Ascending aorta (tissue), 2 donors: ENCODE measurements at regions not wholly inside any gene's neighbourhood (a gene's known extent, or its start where the extent isn't known, plus 50 kb on each side); places are given as distances from the start of the nearest gene placed in this dataset.
A peak's percentile ranks its signal among the peaks of the same experiment; 100 is the strongest.

Experiments used
- DNase-seq, 2 donors: peaks; one replicate each; pipeline ENCODE4 v3.0.0-alpha.2; 2019; ENCODE audit warnings: low spot score in 2 of 2
- H3K27ac ChIP-seq, 2 donors: fragments of 200-600 bp; sonication (generic); one replicate each; pipeline ENCODE4 v1.5.1; 2016 to 2017; ENCODE audit warnings: mild to moderate bottlenecking in 1 of 2
- H3K27me3 ChIP-seq: fragments of 200-600 bp; sonication (generic); one replicate; pipeline ENCODE4 v1.5.1; 2017
- H3K36me3 ChIP-seq, 2 donors: fragments of 200-600 bp; sonication (generic); one replicate each; pipeline ENCODE4 v1.5.1; 2016
- H3K4me1 ChIP-seq, 2 donors: fragments of 200-600 bp; sonication (generic); one replicate each; pipeline ENCODE4 v1.5.1; 2016 to 2017; ENCODE audit warnings: mild to moderate bottlenecking in 1 of 2
- H3K4me3 ChIP-seq, 2 donors: fragments of 200-600 bp; sonication (generic); one replicate each; pipeline ENCODE4 v1.5.1; 2016 to 2017; ENCODE audit warnings: mild to moderate bottlenecking in 1 of 2
- H3K9me3 ChIP-seq, 2 donors: fragments of 200-600 bp; sonication (generic); one replicate each; pipeline ENCODE4 v1.5.1; 2016
- intact Hi-C: fragments of 100-400 bp; cut with DNase I; formaldehyde crosslinking; loops from one replicate; pipeline ENCODE4 v1.15.1; 2023
- TF ChIP-seq, protein P1 (sequence below), 3 experiments: fragments of 200-600 bp in 2 of 3; fragments of 450-650 bp in 1 of 3; sonication (generic) in 2 of 3; IDR thresholded peaks; one replicate each; pipeline ENCODE4 v1.5.1; 2016 to 2019; ENCODE audit warnings: antibody characterized with exemption in 3 of 3, mild to moderate bottlenecking in 1 of 3, moderate library complexity in 1 of 3

- H3K36me3 ChIP-seq: no peaks in the 10 kb centered on the region
- H3K27ac ChIP-seq: no peak overlapping the region
- DNase-seq: no peak
- intact Hi-C loops: no loop called here
- no peaks in the 10 kb centered on the region for H3K9me3 ChIP-seq
- TF ChIP-seq, protein P1, sequence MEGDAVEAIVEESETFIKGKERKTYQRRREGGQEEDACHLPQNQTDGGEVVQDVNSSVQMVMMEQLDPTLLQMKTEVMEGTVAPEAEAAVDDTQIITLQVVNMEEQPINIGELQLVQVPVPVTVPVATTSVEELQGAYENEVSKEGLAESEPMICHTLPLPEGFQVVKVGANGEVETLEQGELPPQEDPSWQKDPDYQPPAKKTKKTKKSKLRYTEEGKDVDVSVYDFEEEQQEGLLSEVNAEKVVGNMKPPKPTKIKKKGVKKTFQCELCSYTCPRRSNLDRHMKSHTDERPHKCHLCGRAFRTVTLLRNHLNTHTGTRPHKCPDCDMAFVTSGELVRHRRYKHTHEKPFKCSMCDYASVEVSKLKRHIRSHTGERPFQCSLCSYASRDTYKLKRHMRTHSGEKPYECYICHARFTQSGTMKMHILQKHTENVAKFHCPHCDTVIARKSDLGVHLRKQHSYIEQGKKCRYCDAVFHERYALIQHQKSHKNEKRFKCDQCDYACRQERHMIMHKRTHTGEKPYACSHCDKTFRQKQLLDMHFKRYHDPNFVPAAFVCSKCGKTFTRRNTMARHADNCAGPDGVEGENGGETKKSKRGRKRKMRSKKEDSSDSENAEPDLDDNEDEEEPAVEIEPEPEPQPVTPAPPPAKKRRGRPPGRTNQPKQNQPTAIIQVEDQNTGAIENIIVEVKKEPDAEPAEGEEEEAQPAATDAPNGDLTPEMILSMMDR (IDR thresholded peaks at IDR 0.05): no peak
- no peaks in the 10 kb centered on the region for H3K27me3 ChIP-seq
- no peak overlapping the region for H3K4me3 ChIP-seq
- no peaks in the 10 kb centered on the region for H3K4me1 ChIP-seq
Observed at GRCh38 chr17:65433157-65433556, 128.3 kb downstream of the AXIN2 start.

GRCh38 chr17:65431116-65431515 lies 130.3 kb downstream of the AXIN2 start:
- Histone ChIP-seq H3K27me3 (no peaks in the 10 kb centered on the region), H3K4me3 (no peak overlapping the region), H3K4me1 (no peaks in the 10 kb centered on the region), H3K9me3 (no peaks in the 10 kb centered on the region), H3K36me3 (no peaks in the 10 kb centered on the region), H3K27ac (no peak overlapping the region)
- DNase-seq: no peak
- TF ChIP-seq, protein P1 (IDR thresholded peaks at IDR 0.05): no peak
- intact Hi-C loops: no loop called here

- Histone ChIP-seq H3K4me3 (no peak overlapping the region), H3K27ac (no peak overlapping the region), H3K36me3 (no peaks in the 10 kb centered on the region), H3K9me3 (no peaks in the 10 kb centered on the region), H3K27me3 (no peaks in the 10 kb centered on the region), H3K4me1 (no peaks in the 10 kb centered on the region)
- TF ChIP-seq, protein P1 (IDR thresholded peaks at IDR 0.05): no peak
- no peak for DNase-seq
- intact Hi-C loops: no loop called here
Observed at GRCh38 chr17:65430209-65430833, 131.1 kb downstream of the AXIN2 start.

DNA sequence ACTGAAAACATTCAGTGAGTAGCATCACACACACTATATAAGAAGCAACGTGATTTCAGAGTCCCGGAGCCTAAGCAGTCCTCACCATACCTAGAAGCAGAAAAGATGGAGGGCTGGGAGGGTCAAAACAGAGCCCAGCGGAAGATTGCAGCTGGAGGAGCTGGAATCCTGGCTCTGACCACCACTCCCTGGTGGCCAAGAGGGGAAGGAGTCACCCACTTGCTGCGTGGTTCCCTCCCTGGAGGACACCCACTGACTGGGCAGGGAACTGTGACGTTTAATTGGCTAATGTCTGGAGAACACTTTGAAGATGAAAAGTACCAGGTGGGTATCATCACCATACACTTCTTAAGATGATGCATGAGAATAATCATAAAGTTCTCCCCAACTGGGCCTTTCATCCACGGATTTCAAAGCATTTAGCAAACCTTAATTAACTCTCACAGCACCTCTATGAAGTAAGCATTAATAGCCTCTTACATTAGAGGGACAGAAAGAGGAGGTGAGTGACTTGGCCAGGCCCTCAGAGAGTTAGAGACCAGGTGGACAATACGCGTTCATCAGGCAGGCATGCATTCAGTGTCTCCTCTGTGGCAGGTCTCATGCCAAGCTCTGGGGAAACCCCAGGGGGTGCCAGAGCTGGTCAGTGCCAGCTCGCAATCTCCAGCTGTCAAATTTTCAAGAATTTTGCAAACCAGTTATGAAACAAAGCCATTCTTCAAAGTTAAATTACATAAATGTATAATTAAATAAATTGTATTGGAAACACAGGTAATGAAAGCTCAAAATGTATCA lies 137.9 kb downstream of the AXIN2 start:
- H3K36me3 ChIP-seq: no peaks in the 10 kb centered on the region
- TF ChIP-seq, protein P1 (IDR thresholded peaks at IDR 0.05): no peak
- H3K27ac ChIP-seq: no peak overlapping the region
- no peak for DNase-seq
- no peak overlapping the region for H3K4me3 ChIP-seq
- intact Hi-C loops: no loop called here
- no peaks in the 10 kb centered on the region for H3K9me3 ChIP-seq
- H3K27me3 ChIP-seq: no peaks in the 10 kb centered on the region
- H3K4me1 ChIP-seq: peaks cover 0 to 5% of the 10 kb centered on the region in 2 donors

GRCh38 chr17:65418622-65419021 lies 142.8 kb downstream of the AXIN2 start:
- H3K27me3 ChIP-seq: no peaks in the 10 kb centered on the region
- TF ChIP-seq, protein P1 (IDR thresholded peaks at IDR 0.05): peak in 1 of 3 experiments; percentile 19
- no peaks in the 10 kb centered on the region for H3K9me3 ChIP-seq
- H3K4me3 ChIP-seq: no peak overlapping the region
- intact Hi-C loops: loop anchor here (2.0 to 5.0 kb wide), 2 partner anchors 54 to 138 kb away; no protein-coding TSS in a partner anchor
- peaks cover 0 to 8% of the 10 kb centered on the region in 2 donors for H3K4me1 ChIP-seq
- H3K27ac ChIP-seq: no peak overlapping the region
- no peak for DNase-seq
- H3K36me3 ChIP-seq: no peaks in the 10 kb centered on the region
